SIG-M5 treated with dmso at 0.1 percent for 504 hours (cell line): ENCODE measurements at regions not wholly inside any gene's neighbourhood (a gene's known extent, or its start where the extent isn't known, plus 50 kb on each side); places are given as distances from the start of the nearest gene placed in this dataset.
A peak's percentile ranks its signal among the peaks of the same experiment; 100 is the strongest.
"Not testable (repeated sequence)": the region's sequence is repeated elsewhere in the genome, so short reads cannot be mapped to it uniquely, and the experiment has no call there.

Experiments used
- DNase-seq: peaks from one replicate; lab custom pipeline; 2025; ENCODE audit not compliant: unreplicated experiment; lab: John Stamatoyannopoulos, UW

- not testable (repeated sequence) for DNase-seq
These were observed 1740.6 kb upstream of the DEFB115 start for GRCh38 chr20:29516847-29517246.

DNA sequence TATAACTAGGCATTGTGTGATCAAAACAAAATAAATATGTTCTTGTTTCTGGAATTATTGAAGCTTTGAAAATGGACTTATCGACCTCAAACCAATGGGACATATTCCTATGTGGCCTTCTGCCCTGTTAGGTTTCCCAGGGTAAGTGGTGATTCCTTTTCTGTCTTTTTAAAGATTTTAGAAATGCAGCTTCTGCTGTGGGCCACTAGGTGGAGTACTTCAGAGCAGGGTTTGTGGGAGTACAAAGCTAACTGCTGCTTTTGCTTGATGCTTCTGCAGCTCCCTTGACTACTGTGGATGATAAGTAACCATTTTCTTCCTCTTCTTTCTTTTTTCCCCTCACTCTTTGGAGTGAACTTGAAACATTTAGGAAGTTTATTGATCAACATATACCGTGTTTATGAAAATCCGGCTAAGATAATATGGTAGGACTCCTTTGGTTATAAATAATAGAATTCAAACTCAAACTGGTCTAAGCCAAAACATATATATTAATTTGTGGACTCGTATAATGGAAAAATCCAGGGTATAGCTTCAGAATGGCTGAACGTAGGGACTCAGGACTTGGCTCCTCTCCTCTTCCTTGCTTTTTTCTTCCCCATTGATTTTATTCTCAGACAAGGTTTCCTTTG lies 1737.7 kb upstream of the DEFB115 start:
- DNase-seq, result peak; percentile 24

DNA sequence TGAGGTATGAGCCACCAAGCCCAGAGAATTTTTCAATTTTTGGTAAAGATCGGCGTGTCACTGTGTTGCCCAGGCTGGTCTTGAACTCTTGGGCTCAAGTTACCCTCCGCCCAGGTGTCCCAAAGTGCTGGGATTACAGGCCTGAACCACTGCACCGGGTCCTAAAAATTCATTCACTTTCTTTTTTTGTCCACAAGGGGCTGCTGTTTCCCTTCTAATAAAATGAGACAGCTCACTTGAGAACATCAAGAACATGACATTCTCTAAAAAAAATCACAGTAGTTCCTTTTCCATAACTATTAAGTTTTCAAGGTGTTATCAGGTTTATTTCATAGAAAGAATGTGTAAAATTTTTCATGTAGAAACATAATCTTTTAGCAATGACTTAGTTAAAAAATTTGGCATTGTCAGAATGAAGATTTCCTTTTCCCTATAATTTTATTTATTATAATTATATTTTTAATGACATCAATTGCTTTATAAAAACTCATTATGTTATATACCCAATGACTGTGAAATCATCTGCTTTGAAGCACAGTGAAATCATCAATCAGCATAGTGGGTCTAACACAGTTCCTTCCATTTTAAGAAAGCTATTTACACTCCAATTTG lies 1723.8 kb upstream of the DEFB115 start:
- peak; percentile 4 for DNase-seq

- not testable (repeated sequence) for DNase-seq
These were observed 1690.4 kb upstream of the DEFB115 start for GRCh38 chr20:29566901-29567635.

- not testable (repeated sequence) for DNase-seq
These were observed 1689.8 kb upstream of the DEFB115 start for GRCh38 chr20:29567671-29568070.

DNA sequence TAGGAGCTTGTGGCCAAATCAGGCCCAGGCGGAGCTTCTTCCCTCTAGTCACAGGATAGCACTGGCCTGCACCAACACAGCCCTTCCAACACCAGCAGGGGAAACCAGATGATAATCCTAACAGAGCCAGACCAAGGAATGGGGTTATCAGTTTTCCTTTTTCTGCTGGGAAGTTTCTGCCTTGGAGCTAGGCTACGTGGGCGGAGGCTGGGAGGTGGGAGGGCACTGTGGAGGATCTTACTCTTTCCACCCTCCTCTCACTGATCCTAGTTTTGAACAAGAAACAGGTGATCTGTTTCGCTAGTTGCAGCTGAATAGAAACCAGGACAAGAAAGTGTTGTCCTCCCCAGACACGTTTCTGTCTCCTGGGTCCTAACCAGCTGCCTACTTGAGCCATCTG lies 1687.3 kb upstream of the DEFB115 start:
- not testable (repeated sequence) for DNase-seq

DNA sequence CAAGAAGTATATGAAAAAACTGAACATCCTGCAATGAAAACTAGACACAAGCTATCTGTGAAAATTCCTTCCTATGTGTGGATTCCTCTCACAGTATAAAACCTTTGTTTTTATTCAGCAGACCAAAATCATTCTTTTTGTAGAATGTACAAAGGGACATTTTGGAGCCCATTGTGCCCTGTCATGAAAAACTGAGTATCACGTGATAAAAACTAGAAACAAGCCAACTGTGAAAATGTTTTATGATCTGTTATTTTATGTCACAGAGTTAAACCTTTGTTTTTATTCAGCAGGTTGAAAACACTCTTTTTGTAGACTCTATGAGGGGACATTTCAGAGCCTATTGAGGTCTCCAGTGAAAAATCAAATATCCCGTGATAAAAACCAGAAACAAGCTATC lies 1667.9 kb upstream of the DEFB115 start:
- not testable (repeated sequence) for DNase-seq

DNA sequence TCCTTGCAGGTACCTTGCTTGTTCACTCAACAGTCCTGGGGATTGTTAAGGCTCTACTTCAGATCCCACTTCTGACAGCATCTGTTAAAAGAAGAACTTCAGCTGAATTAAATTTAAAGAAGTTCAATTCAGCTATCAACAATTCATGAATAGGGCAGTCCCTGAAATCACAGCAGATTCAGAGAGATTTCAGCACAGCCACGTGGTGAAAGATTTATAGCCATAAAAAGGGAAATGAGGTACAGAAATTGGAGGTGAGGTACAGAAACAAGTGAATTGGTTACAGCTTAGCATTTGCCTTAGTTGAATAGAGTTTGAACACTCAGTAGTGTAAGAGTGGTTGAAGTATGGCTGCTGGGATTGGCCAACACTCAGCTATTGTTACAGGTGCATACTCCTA lies 1653.3 kb upstream of the DEFB115 start:
- not testable (repeated sequence) for DNase-seq

- not testable (repeated sequence) for DNase-seq
These were observed 1651.3 kb upstream of the DEFB115 start for GRCh38 chr20:29606171-29606570.

- not testable (repeated sequence) for DNase-seq
These were observed 1628.1 kb upstream of the DEFB115 start for GRCh38 chr20:29629395-29629794.
